IMR-90 (cell line): ENCODE measurements at regions not wholly inside any gene's neighbourhood (a gene's known extent, or its start where the extent isn't known, plus 50 kb on each side); places are given as distances from the start of the nearest gene placed in this dataset.

Experiments
- ATAC-seq: fragments of 200-7000 bp; cut with Tn5 transposase; 2 replicates; pipeline ENCODE4 v1.9.1; 2020; ENCODE audit warnings: low read depth, mild to moderate bottlenecking, moderate library complexity
- BruUV-seq: library from RNA; stranded (reverse); fragments of 400-500 nt; replicated peaks from 2 replicates; lab custom pipeline; 2021; lab: Mats Ljungman, UMichigan
- CTCF ChIA-PET: fragments of 300-600 bp; formaldehyde crosslinking; extraction: SDS; loops from one replicate; lab custom pipeline; 2021; ENCODE audit warnings: antibody characterized with exemption; lab: Yijun Ruan, JAX
- POLR2A ChIA-PET: fragments of 300-600 bp; sonication (Branson Sonifier 250); formaldehyde crosslinking; loops from one replicate; lab custom pipeline; 2022; ENCODE audit warnings: antibody characterized with exemption; ENCODE audit not compliant: unreplicated experiment; lab: Charles Lee
- DNase-seq: peaks from one replicate; pipeline ENCODE4 v3.0.0; 2013
- H2AFZ ChIP-seq: replicated peaks from 2 replicates; pipeline ENCODE3; 2013; ENCODE audit warnings: low read length, mild to moderate bottlenecking; ENCODE audit not compliant: poor library complexity
- H2AK5ac ChIP-seq: 2 replicates; pipeline ENCODE4 v1.6.1; 2013; ENCODE audit warnings: low read depth, low read length, inconsistent platforms
- H2AK9ac ChIP-seq: replicated peaks from 2 replicates; pipeline ENCODE3; 2013; ENCODE audit warnings: mild to moderate bottlenecking, low read depth, low read length, moderate library complexity; ENCODE audit not compliant: poor library complexity
- H2BK120ac ChIP-seq: 2 replicates; pipeline ENCODE4 v1.6.1; 2013; ENCODE audit warnings: low read depth, low read length, inconsistent platforms
- H2BK15ac ChIP-seq: 3 replicates; pipeline ENCODE4 v1.6.1; 2013; ENCODE audit warnings: low read depth, low read length, inconsistent platforms
- H2BK20ac ChIP-seq: 2 replicates; pipeline ENCODE4 v1.6.1; 2013; ENCODE audit warnings: low read depth, mild to moderate bottlenecking, inconsistent platforms, low read length, moderate library complexity
- H2BK5ac ChIP-seq: 2 replicates; pipeline ENCODE4 v1.6.1; 2013; ENCODE audit warnings: mild to moderate bottlenecking, low read depth, low read length, inconsistent platforms; ENCODE audit not compliant: poor library complexity, severe bottlenecking
- H3K14ac ChIP-seq: replicated peaks from 2 replicates; pipeline ENCODE4 v1.6.1; 2013; ENCODE audit warnings: low read depth, low read length, inconsistent platforms
- H3K18ac ChIP-seq: 2 replicates; pipeline ENCODE4 v1.6.1; 2013; ENCODE audit warnings: low read depth, low read length, control low read depth
- H3K23ac ChIP-seq: 2 replicates; pipeline ENCODE4 v1.6.1; 2013; ENCODE audit warnings: low read depth, low read length, inconsistent platforms
- H3K27ac ChIP-seq: 2 replicates; pipeline ENCODE4 v1.5.1; 2013; ENCODE audit warnings: mild to moderate bottlenecking, control low read depth, low read length; ENCODE audit not compliant: insufficient read depth
- H3K27me3 ChIP-seq: 2 replicates; pipeline ENCODE4 v1.6.1; 2013; ENCODE audit warnings: low read length; ENCODE audit not compliant: control insufficient read depth, insufficient read depth
- H3K36me3 ChIP-seq: 2 replicates; pipeline ENCODE4 v1.6.1; 2013; ENCODE audit warnings: low read length, mixed read lengths; ENCODE audit not compliant: control insufficient read depth, insufficient read depth
- H3K4ac ChIP-seq: 2 replicates; pipeline ENCODE4 v1.6.1; 2013; ENCODE audit warnings: low read depth, low read length, inconsistent platforms
- H3K4me1 ChIP-seq: 2 replicates; pipeline ENCODE4 v1.6.1; 2013; ENCODE audit warnings: low read length, mixed read lengths; ENCODE audit not compliant: control insufficient read depth, insufficient read depth
- H3K4me2 ChIP-seq: 2 replicates; pipeline ENCODE4 v1.6.1; 2013; ENCODE audit warnings: low read depth, mild to moderate bottlenecking, control low read depth, low read length, moderate library complexity
- H3K4me3 ChIP-seq: 2 replicates; pipeline ENCODE4 v1.5.1; 2013; ENCODE audit warnings: low read depth, mild to moderate bottlenecking, control low read depth, low read length, moderate library complexity; ENCODE audit not compliant: insufficient read depth
- H3K56ac ChIP-seq: 2 replicates; pipeline ENCODE4 v1.6.1; 2013; ENCODE audit warnings: low read length, inconsistent platforms; ENCODE audit not compliant: insufficient read depth; ENCODE audit errors: extremely low read depth
- H3K79me1 ChIP-seq, 2 experiments: 2 replicates each; pipeline ENCODE4 v1.6.1; 2013; ENCODE audit warnings: low read length in 2 of 2, inconsistent platforms in 1 of 2, low read depth in 1 of 2
- H3K9ac ChIP-seq: 2 replicates; pipeline ENCODE4 v1.6.1; 2013; ENCODE audit warnings: low read depth, low read length, control low read depth
- H3K9me1 ChIP-seq: 2 replicates; pipeline ENCODE4 v1.6.1; 2013; ENCODE audit warnings: low read length, inconsistent platforms; ENCODE audit not compliant: insufficient read depth
- H3K9me3 ChIP-seq: 2 replicates; pipeline ENCODE4 v1.6.1; 2013; ENCODE audit warnings: low read length; ENCODE audit not compliant: control insufficient read depth, insufficient read depth
- H4K20me1 ChIP-seq: 2 replicates; pipeline ENCODE4 v1.6.1; 2013; ENCODE audit warnings: low read length, inconsistent platforms; ENCODE audit not compliant: insufficient read depth
- H4K5ac ChIP-seq: 2 replicates; pipeline ENCODE4 v1.6.1; 2013; ENCODE audit warnings: mild to moderate bottlenecking, low read depth, low read length, control low read depth
- H4K8ac ChIP-seq, 2 experiments: 2 replicates each; pipeline ENCODE4 v1.6.1; 2013; ENCODE audit warnings: low read depth in 2 of 2, low read length in 2 of 2, control low read depth in 1 of 2, inconsistent platforms in 1 of 2
- H4K91ac ChIP-seq: 2 replicates; pipeline ENCODE4 v1.6.1; 2013; ENCODE audit warnings: low read depth, low read length, inconsistent platforms; ENCODE audit not compliant: insufficient read depth
- CHD1 ChIP-seq: IDR thresholded peaks from 2 replicates; pipeline ENCODE4 v1.6.1; 2012; ENCODE audit warnings: low read depth, low read length, improper control_type of control experiment
- FOS ChIP-seq: fragments of 150-350 bp; IDR thresholded peaks from 2 replicates; pipeline ENCODE4 v1.6.1; 2016; ENCODE audit warnings: low read depth, low read length
- MAZ ChIP-seq: IDR thresholded peaks from 2 replicates; pipeline ENCODE4 v1.6.1; 2012; ENCODE audit warnings: low read depth, mild to moderate bottlenecking, low read length, improper control_type of control experiment, moderate library complexity, borderline replicate concordance
- MXI1 ChIP-seq: IDR thresholded peaks from 2 replicates; pipeline ENCODE4 v1.6.1; 2012; ENCODE audit warnings: low read depth, mild to moderate bottlenecking, low read length, moderate library complexity, borderline replicate concordance
- NFE2L2 ChIP-seq: fragments of 150-350 bp; IDR thresholded peaks from 2 replicates; pipeline ENCODE4 v1.6.1; 2016; ENCODE audit warnings: low read depth, mild to moderate bottlenecking, low read length
- RAD21 ChIP-seq: IDR thresholded peaks from 2 replicates; pipeline ENCODE4 v1.6.1; 2012; ENCODE audit warnings: low read length, improper control_type of control experiment
- WGBS, 2 experiments: methylation state at CpG; one replicate each; pipeline versions ENCODE4 v1.1.5 to v1.1.7; 2013; ENCODE audit warnings: missing lambda C conversion rate in 2 of 2; ENCODE audit not compliant: insufficient read length in 1 of 2; ENCODE audit errors: extremely low coverage in 2 of 2; 5-methylcytosine and 5-hydroxymethylcytosine counted together
- dilution Hi-C: fragments of 300-500 bp; cut with HindIII; formaldehyde crosslinking; loops from one replicate; pipeline ENCODE4 v1.14.3; 2018; ENCODE audit warnings: low sequenced_read_pairs; ENCODE audit not compliant: unreplicated experiment
- in situ Hi-C: fragments of 300-500 bp; cut with MboI; formaldehyde crosslinking; loops from 3 replicates; pipeline ENCODE4 v1.14.3; 2019; ENCODE audit warnings: low sequenced_read_pairs, inconsistent platforms, mixed read lengths
- intact Hi-C: fragments of 100-400 bp; cut with micrococcal nuclease; formaldehyde crosslinking; loops from 2 replicates; pipeline ENCODE4 v1.10.0; 2022
- TF ChIP-seq, protein P1 (sequence below): fragments of 150-350 bp; IDR thresholded peaks from 2 replicates; pipeline ENCODE4 v1.6.1; 2016; ENCODE audit warnings: low read depth, mild to moderate bottlenecking, low read length, moderate library complexity, borderline replicate concordance

- CTCF ChIA-PET, result interaction anchor here (0.8 to 1.8 kb wide), 4 partner anchors 9 to 1231 kb away, joined by 3 to 10 read pairs (median 4); no protein-coding TSS in a partner anchor
- Histone ChIP-seq H2AFZ (no peak overlapping the region), H3K56ac (no peak overlapping the region), H4K91ac (no peak overlapping the region), H3K27ac (no peak overlapping the region), H3K4me1 (no peaks in the 10 kb centered on the region), H2BK20ac (no peak overlapping the region), H3K4me3 (no peak overlapping the region), H3K4me2 (no peak overlapping the region), H3K4ac (no peak overlapping the region), H3K14ac (no peak overlapping the region), H4K20me1 (no peaks in the 10 kb centered on the region), H3K9me3 (no peaks in the 10 kb centered on the region), H2AK5ac (no peak overlapping the region), H3K27me3 (no peaks in the 10 kb centered on the region), H3K23ac (no peak overlapping the region), H3K79me1 (no peaks in the 10 kb centered on the region), H2BK120ac (no peak overlapping the region), H2BK5ac (no peak overlapping the region), H2AK9ac (no peak overlapping the region), H4K8ac (no peak overlapping the region), H3K18ac (no peak overlapping the region), H3K9ac (no peak overlapping the region), H4K5ac (no peak overlapping the region), H3K9me1 (no peaks in the 10 kb centered on the region), H2BK15ac (no peak overlapping the region), H3K36me3 (no peaks in the 10 kb centered on the region)
- no CpG with 5 or more reads among the region's 2 CpGs for WGBS, 2 experiments
- POLR2A ChIA-PET, result interaction anchor here (0.5 kb wide), 1 partner anchor 14 kb away, joined by 3 read pairs; no protein-coding TSS in a partner anchor
- intact Hi-C loops, result loop anchor here (10.0 kb wide), 1 partner anchor 1224 kb away; no protein-coding TSS in a partner anchor
- TF ChIP-seq CHD1, result no peak
- TF ChIP-seq FOS, result no peak
- TF ChIP-seq, protein P1, sequence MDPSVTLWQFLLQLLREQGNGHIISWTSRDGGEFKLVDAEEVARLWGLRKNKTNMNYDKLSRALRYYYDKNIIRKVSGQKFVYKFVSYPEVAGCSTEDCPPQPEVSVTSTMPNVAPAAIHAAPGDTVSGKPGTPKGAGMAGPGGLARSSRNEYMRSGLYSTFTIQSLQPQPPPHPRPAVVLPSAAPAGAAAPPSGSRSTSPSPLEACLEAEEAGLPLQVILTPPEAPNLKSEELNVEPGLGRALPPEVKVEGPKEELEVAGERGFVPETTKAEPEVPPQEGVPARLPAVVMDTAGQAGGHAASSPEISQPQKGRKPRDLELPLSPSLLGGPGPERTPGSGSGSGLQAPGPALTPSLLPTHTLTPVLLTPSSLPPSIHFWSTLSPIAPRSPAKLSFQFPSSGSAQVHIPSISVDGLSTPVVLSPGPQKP, result no peak
- no peak for TF ChIP-seq MXI1
- TF ChIP-seq RAD21, result no peak
- TF ChIP-seq NFE2L2, result no peak
- no peak for TF ChIP-seq MAZ
- in situ Hi-C loops, result no loop called here
- DNase-seq, result no peak
- no TSS peak for BruUV-seq
- ATAC-seq, result no peak
- dilution Hi-C loops, result no loop called here
These were observed 1794.7 kb upstream of the PIK3C3 start for GRCh38 chr18:40160361-40160760.
